WI38 (cell line): ENCODE measurements at regions not wholly inside any gene's neighbourhood (a gene's known extent, or its start where the extent isn't known, plus 50 kb on each side); places are given as distances from the start of the nearest gene placed in this dataset.

Experiments used
- H3K4me3 ChIP-seq: 2 replicates; pipeline ENCODE4 v1.5.1; 2011; ENCODE audit warnings: low read depth, mild to moderate bottlenecking, control low read depth, low read length
- CTCF ChIP-seq: IDR thresholded peaks from 2 replicates; pipeline ENCODE4 v1.5.1; 2012; ENCODE audit warnings: low read depth, mild to moderate bottlenecking, control low read depth, low read length

GRCh38 chr6:919500-919899 is 226.6 kb upstream of the EXOC2 start:
- no peak for TF ChIP-seq CTCF
- H3K4me3 ChIP-seq: no peak overlapping the region

GRCh38 chr6:917939-918338 is 225.0 kb upstream of the EXOC2 start:
- H3K4me3 ChIP-seq: no peak overlapping the region

GRCh38 chr6:917296-917695 is 224.4 kb upstream of the EXOC2 start:
- TF ChIP-seq CTCF: no peak
- H3K4me3 ChIP-seq: no peak overlapping the region

More at GRCh38 chr6:917939-918338, 225.0 kb upstream of the EXOC2 start:
- TF ChIP-seq CTCF: no peak

GRCh38 chr6:916131-916530 is 223.2 kb upstream of the EXOC2 start:
- no peak for TF ChIP-seq CTCF
- no peak overlapping the region for H3K4me3 ChIP-seq

GRCh38 chr6:912871-913835 is 220.2 kb upstream of the EXOC2 start:
- no peak overlapping the region for H3K4me3 ChIP-seq
- TF ChIP-seq CTCF: peak; percentile 73

GRCh38 chr6:907928-908327 is 215.0 kb upstream of the EXOC2 start:
- H3K4me3 ChIP-seq: no peak overlapping the region
- TF ChIP-seq CTCF: no peak

- no peak overlapping the region for H3K4me3 ChIP-seq
- no peak for TF ChIP-seq CTCF
Measured at GRCh38 chr6:906920-907319, 214.0 kb upstream of the EXOC2 start.
